Loucy (cell line): ENCODE measurements at regions not wholly inside any gene's neighbourhood (a gene's known extent, or its start where the extent isn't known, plus 50 kb on each side); places are given as distances from the start of the nearest gene placed in this dataset.

Source experiments
- H2AFZ ChIP-seq: fragments of 200-600 bp; sonication (generic); 2 replicates; pipeline ENCODE4 v1.6.0; 2016; ENCODE audit warnings: antibody characterized with exemption, mild to moderate bottlenecking, low read length, moderate library complexity
- H3F3A ChIP-seq: fragments of 200-600 bp; 2 replicates; pipeline ENCODE4 v1.6.0; 2016; ENCODE audit warnings: antibody characterized with exemption, low read depth, mild to moderate bottlenecking
- H3K27me3 ChIP-seq: fragments of 200-600 bp; sonication (generic); 2 replicates; pipeline ENCODE4 v1.6.1; 2014; ENCODE audit warnings: low read length, mild to moderate bottlenecking; ENCODE audit not compliant: insufficient read depth, poor library complexity, severe bottlenecking
- H3K36me3 ChIP-seq: fragments of 200-600 bp; sonication (generic); 2 replicates; pipeline ENCODE4 v1.6.1; 2016; ENCODE audit warnings: low read length; ENCODE audit not compliant: insufficient read depth
- H3K4me1 ChIP-seq: fragments of 200-600 bp; sonication (generic); 2 replicates; pipeline ENCODE4 v1.5.1; 2014; ENCODE audit warnings: low read length, mild to moderate bottlenecking; ENCODE audit not compliant: insufficient read depth, poor library complexity, severe bottlenecking
- H3K4me2 ChIP-seq: fragments of 200-600 bp; sonication (generic); 2 replicates; pipeline ENCODE4 v1.6.0; 2014; ENCODE audit warnings: antibody characterized with exemption, low read length, low read depth, mild to moderate bottlenecking; ENCODE audit not compliant: poor library complexity, severe bottlenecking
- H3K4me3 ChIP-seq: fragments of 200-600 bp; sonication (generic); 2 replicates; pipeline ENCODE4 v1.5.1; 2014; ENCODE audit warnings: low read length, mild to moderate bottlenecking, mixed read lengths; ENCODE audit not compliant: poor library complexity, severe bottlenecking
- H3K79me2 ChIP-seq: fragments of 200-600 bp; sonication (generic); 2 replicates; pipeline ENCODE4 v1.6.1; 2014; ENCODE audit warnings: low read length; ENCODE audit not compliant: insufficient read depth
- H3K9ac ChIP-seq: fragments of 200-600 bp; sonication (generic); 2 replicates; pipeline ENCODE4 v1.6.0; 2014; ENCODE audit warnings: mild to moderate bottlenecking, low read depth, low read length, moderate library complexity; ENCODE audit not compliant: poor library complexity, severe bottlenecking
- H3K9me2 ChIP-seq: fragments of 200-600 bp; sonication (generic); replicated peaks from 2 replicates; pipeline ENCODE4 v1.6.1; 2016; ENCODE audit warnings: low read depth, low read length, mixed read lengths
- H3K9me3 ChIP-seq: fragments of 200-600 bp; sonication (generic); 2 replicates; pipeline ENCODE4 v1.6.1; 2014; ENCODE audit warnings: mild to moderate bottlenecking, antibody characterized with exemption, low read length, low read depth; ENCODE audit not compliant: insufficient read depth
- H4K20me1 ChIP-seq: fragments of 200-600 bp; sonication (generic); 2 replicates; pipeline ENCODE4 v1.6.0; 2014; ENCODE audit warnings: antibody characterized with exemption, low read length, mild to moderate bottlenecking; ENCODE audit not compliant: insufficient read depth, poor library complexity, severe bottlenecking
- CTCF ChIP-seq: fragments of 200-600 bp; sonication (generic); conservative IDR thresholded peaks from 2 replicates; pipeline ENCODE4 v1.5.1; 2014; ENCODE audit warnings: mild to moderate bottlenecking, antibody characterized with exemption, low read length
- EZH2phosphoT487 ChIP-seq: fragments of 200-600 bp; IDR thresholded peaks from 2 replicates; pipeline ENCODE4 v1.6.1; 2018; ENCODE audit warnings: antibody characterized with exemption, mild to moderate bottlenecking, moderate library complexity, borderline replicate concordance

- no peaks in the 10 kb centered on the region for H3K36me3 ChIP-seq
- no peak overlapping the region for H3K4me2 ChIP-seq
- no peak for TF ChIP-seq CTCF
- no peak overlapping the region for H3K4me3 ChIP-seq
- H4K20me1 ChIP-seq, result no peaks in the 10 kb centered on the region
- no peak overlapping the region for H2AFZ ChIP-seq
- no peaks in the 10 kb centered on the region for H3K9me3 ChIP-seq
- no peaks in the 10 kb centered on the region for H3K4me1 ChIP-seq
- no peak overlapping the region for H3K9ac ChIP-seq
- no peaks in the 10 kb centered on the region for H3K27me3 ChIP-seq
- H3K9me2 ChIP-seq, result no peaks in the 10 kb centered on the region
- no peaks in the 10 kb centered on the region for H3F3A ChIP-seq
- H3K79me2 ChIP-seq, result no peaks in the 10 kb centered on the region
These were observed 489.5 kb downstream of the REEP3 start for GRCh38 chr10:64010711-64011110.

DNA sequence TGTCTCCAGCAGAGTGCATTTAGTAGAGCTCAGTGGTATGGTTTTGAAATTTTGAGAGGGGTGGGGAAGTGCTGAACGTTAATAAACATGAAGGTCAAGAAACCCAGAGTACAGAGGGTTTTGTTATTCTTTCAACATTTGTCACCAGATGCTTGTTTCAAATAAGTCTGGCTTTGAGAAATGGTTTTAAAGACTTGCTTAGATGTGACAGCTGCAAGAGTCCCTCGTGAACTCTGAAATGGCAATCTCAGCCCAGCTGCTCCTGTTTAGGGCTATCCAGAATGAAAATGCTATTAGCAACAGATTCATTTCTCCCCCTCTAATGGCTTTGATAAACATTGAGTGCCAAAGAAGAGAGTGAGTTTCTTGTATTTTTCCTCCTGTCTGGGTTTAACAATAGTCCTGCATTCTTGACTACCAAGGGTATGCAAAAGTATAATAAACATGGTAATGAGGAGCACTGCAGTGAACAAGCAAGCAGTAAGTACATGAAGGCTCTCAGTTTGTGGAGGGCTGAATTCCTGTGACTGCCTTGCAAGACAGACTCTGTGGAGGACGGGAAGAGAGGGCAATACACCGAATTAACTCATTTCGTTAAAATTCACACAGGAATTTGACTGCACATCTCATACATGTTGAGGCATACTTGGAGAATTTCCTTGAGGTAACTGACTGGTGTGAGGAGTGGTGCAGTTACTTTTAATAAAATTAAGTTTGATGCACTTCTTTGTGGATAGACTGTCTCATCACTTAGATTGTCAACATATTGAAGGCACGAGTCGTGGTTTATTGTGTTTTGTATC is 490.9 kb downstream of the REEP3 start:
- Histone ChIP-seq H3K4me3 (no peak overlapping the region), H3K9me3 (no peaks in the 10 kb centered on the region), H3K79me2 (no peaks in the 10 kb centered on the region), H4K20me1 (no peaks in the 10 kb centered on the region), H3K36me3 (no peaks in the 10 kb centered on the region), H3F3A (no peaks in the 10 kb centered on the region), H3K9ac (no peak overlapping the region), H3K4me2 (no peak overlapping the region), H2AFZ (no peak overlapping the region), H3K9me2 (no peaks in the 10 kb centered on the region), H3K27me3 (no peaks in the 10 kb centered on the region), H3K4me1 (no peaks in the 10 kb centered on the region)
- TF ChIP-seq CTCF (no peak), EZH2phosphoT487 (no peak)

DNA sequence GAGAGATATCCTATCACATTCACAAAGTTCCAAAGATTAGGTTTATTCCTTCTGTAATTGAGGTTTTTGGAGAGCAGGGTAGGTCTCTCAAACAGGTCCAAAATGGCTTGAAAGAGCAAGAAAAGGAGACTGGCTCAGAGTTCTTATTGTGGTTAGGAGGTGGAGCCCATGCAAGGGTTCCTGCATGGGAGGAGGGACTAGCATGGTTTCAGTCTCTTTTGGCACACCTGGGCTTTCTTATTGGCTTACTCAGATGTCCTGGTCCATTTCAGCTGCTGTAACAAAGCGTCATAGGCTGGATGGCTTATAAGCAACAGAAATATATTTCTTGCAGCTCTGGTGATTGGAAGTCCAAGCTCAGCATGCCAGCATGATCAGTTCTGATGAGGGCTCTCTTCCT is 493.1 kb downstream of the REEP3 start:
- H2AFZ ChIP-seq, result no peak overlapping the region
- H3K27me3 ChIP-seq, result no peaks in the 10 kb centered on the region
- TF ChIP-seq CTCF (no peak), EZH2phosphoT487 (no peak)
- H3K4me1 ChIP-seq, result no peaks in the 10 kb centered on the region
- H3F3A ChIP-seq, result no peaks in the 10 kb centered on the region
- no peaks in the 10 kb centered on the region for H3K79me2 ChIP-seq
- no peaks in the 10 kb centered on the region for H4K20me1 ChIP-seq
- no peak overlapping the region for H3K4me3 ChIP-seq
- no peaks in the 10 kb centered on the region for H3K9me3 ChIP-seq
- no peaks in the 10 kb centered on the region for H3K36me3 ChIP-seq
- H3K4me2 ChIP-seq, result no peak overlapping the region
- H3K9me2 ChIP-seq, result no peaks in the 10 kb centered on the region
- H3K9ac ChIP-seq, result no peak overlapping the region
